Hindlimb muscle (tissue), 1 donor: ENCODE measurements at regions not wholly inside any gene's neighbourhood (a gene's known extent, or its start where the extent isn't known, plus 50 kb on each side); places are given as distances from the start of the nearest gene placed in this dataset.
"Not testable (repeated sequence)": the region's sequence is repeated elsewhere in the genome, so short reads cannot be mapped to it uniquely, and the experiment has no call there.

Experiments used
- DNase-seq: peaks from one replicate; pipeline ENCODE4 v3.0.0-alpha.2; 2013

DNA sequence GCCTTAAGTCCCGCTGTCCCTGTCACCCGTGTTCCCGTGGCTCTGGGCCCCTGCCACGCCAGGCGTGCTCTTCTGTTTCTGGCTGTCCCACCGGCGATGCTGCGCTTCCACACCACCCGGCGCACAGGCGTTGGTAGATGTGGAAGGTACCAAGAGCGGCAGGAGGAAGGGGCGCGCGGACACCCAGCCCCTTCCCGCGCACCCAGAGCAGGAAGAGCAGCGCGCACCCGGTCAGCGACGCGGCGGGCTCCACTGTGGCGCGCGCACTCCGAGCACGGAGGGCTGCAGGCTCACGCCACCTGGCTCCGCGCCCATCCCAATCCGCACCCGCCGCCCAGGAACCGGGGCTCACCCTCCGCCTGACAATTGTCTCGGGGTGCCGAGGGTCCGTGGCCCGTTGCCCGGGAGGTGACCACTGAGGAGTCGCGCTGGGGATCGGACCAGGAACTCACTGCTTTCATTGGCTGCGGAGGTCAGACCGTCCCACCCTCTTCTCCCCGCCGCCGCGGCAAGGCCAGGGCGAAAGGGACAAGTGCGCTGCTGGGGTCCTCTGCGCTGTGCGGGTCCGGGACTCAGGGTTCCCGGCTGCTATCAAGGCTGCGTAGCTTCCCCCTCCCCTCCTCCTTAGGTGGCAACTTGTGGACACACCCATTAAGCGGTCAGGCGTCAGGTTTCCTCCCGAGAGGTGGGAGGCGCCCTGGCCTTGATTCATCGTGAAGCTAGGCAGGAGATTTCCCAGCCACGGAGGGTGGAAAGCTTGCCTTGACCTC is 121.6 kb upstream of the ZNF92 start:
- peak; percentile 52 for DNase-seq

DNA sequence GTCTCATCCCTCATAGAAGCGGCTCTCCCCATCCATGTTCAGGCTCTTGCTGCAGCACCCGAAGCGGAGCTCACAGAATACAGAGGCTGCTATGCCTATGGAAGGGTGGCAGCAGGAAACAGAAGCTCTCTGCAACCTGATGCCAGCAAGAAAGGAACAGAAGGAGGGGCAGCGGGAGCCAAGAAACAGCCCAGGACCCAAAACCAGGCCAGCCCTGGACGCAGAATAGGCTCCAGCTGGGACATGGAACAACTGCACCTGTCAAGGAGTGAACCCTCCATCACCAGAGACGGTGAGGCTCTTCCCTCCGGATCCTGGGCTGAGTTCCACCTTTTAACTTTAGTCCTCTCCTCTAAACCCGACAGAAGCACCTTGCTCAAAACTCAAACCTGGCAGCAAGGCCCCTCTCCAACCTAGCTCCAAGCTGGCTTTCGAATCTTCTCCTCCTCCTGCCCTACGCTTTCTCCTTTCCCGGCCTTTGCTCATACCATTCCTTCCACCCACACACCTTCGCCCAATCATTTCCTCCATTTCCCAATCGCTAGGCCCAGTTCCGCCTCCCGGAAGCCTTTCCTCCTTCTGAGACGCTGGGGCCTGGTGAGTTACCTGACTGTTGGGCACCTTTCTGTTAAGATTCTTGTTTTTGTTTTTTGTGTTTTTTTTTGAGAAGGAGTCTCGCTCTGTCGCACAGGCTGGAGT is 122.8 kb upstream of the ZNF92 start:
- DNase-seq = no peak

DNA sequence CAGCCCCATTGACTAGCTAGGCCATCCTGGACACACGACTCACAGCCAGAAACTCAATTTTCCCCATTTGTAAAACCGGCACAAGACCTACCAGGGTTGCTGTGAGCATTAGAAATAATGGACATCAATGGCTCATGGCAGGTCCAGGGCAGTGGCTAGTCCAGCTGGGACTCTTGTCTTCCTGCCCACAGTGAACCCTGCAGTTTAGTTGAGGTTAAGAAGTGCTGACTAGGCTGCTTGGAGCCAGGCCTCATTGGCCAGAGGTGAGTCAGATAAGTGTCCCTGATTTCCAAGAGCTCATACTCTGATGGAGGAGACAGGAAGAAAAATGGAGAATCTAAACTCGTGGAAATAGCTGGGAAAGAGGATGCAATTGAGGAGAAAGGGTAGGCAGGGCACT is 123.4 kb upstream of the ZNF92 start:
- DNase-seq = no peak

DNA sequence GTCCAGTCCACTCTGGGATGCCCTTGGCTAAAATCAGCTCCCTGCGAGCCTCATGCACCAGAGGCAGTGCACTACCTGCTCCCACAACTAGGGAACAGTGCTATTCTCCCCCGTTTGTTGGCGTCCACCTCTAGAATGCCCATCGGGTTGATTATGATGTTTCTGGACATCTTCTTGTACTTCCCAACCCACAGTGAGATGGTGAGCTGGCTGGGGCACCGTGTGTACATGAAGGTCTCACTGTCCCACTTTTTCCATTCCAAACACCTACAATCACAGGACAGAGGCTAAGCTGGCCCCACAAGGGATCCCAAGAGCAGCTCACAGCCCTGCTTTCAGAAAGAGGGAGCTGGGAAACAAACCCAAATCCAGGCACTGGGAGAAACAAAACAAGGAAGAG is 126.2 kb upstream of the ZNF92 start:
- DNase-seq = no peak

DNA sequence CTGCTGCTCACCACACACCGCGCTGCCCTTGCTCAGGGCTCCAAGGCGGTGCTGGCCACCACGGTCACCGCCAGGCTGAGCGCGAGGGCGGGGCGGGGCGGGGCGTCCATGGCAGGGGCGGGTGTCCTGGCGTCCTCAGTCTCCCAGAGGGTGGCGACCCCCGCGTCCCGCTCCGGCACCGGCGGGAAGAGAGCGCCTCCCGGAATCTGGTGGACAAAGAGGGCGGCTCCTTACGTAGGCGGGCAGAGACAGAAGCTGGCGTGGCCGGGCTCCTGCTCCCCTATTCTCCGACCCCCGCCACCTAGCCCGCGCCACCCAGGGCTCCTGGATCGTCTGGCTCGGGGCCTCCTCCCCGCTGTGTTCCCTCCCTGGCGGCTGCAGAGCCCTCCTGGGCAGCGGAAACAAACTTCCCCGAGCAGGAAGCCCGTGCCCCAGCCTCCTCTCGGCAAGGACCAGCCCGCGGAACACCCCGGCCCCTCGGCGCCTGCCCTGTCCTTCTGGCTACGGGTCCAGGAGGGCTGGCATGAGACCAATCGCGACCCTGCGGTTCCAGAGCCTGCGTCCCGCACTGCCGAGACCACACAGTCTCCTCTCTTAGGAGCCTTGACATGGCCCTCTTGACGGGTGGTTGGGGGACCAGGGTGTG is 133.8 kb upstream of the ZNF92 start:
- DNase-seq = peak; percentile 8

DNA sequence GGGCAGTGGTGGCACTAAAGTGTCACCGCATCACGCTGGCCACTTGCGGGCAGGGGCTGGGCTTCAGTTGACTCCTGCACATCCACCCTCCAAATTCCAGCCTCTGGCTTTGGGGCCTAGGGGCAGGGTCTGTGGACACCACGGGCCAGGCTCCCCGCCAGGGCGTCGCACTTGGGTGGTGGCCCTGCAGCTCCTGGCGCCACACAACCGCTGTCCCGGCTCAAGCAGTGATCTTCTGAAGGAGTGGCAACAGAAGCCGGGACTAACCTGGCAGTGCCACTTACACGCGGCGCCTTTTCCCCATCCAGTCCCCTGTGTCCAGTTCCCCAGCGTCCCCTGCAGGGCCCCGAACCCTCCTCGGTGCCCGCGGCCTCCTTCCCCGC is 134.3 kb upstream of the ZNF92 start:
- no peak for DNase-seq

DNA sequence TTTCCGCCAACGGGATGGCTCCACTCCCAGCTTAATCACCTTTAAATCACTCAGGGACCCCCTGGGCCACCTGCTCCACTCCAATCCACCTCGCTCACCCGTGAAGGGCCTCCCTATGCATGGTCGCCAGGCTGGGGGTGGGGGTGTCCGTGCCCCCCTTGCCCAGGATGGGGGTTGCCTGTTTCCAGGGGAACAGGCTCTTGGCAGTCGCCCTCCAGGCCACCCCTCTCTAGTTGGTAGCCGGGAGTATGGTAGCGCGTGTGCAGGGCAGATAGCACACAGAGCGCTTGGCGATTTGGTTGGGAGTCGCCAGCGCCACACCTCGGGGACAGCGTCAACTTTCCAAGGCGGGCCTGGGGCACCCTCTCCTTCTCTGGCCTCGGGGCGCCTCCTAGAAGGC is 134.9 kb upstream of the ZNF92 start:
- DNase-seq = no peak

DNA sequence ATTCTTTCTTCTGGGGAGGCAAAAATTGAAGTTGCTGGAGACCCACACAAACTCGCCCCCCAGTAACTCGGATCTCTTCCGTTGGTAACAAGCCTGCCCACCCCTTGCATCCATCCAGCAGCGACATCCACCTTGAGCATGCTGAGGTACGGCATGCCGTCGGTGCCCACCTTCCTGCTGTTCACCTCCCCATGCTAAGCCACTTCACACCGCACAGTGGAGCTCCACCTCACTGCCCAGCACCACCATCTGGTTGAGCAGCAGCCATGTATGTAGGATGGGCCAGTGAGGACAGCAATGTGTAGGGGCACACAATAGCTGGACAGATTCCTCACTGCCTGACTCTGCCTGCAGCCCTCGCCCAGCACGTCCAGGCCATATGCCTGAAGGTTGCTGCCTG is 138.1 kb upstream of the ZNF92 start:
- no peak for DNase-seq

DNA sequence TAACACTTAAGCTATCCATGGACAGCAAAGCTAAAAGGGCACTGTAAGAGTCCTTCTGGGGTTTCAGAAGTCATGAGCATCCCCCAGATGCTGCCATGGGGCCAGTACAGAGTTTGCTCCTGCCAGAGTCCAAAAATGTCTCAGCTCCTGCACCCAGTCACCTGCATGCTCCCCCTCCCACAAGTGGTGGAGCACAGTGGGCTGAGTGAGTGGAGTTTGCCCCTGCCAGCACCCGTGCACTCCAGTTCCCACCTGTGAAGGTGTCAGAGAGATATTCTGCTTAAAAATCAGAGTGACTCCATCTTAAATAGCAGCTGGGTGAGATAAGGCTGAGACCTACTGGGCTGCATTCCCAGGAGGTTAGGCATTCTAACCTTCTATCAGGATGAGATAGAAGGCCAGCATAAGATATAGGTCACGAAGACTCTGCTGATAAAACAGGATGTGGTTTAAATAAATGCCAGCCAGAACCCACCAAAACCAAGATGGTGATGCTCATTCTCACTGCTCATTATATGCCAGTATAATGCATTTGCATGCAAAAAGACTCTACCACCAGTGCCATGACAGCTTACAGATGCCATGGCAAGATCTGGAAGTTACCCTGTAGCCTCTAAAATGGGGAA is 140.1 kb upstream of the ZNF92 start:
- no peak for DNase-seq

DNA sequence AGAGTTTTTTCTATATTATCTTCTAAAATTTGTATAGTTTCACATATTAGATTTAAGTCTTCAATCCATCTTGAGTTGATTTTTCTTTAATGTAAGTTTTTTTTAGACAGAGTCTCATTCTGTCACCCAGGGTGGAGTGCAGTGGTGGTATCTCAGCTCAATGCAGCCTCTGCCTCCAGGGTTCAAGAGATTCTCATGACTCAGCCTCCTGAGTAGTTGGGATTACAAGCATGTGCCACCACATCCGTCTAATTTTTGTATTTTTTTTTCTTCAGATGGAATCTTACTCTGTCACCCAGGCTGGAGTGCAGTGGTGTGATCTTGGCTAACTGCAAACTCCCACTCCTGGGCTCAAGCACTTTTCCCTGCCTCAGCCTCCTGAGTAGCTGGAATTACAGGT is 143.4 kb upstream of the ZNF92 start:
- DNase-seq = no peak

DNA sequence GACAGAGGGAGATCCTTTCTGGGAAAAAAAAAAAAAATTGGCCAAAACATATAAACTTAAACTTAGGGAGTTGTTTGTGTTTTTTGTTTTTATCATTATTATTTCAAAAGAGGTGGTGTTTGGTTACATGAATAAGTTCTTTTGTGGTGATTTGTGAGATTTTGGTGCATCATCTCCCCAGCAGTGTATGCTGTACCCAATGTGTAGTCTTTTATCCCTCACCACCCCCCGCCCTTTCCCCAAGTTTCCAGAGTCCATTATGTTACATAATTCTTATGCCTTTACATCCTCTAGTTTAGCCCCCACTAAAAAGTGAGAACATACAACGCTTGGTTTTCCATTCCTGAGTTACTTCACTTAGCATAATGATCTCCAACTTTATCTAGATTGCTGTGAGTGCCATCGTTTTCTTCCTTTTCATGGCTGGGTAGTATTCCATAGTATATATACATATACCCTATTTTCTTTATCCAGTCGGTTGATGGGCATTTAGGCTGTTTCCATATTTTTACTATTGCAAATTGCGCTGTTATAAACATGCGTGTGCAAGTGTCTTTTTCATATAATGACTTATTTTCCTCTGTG is 148.1 kb upstream of the ZNF92 start:
- DNase-seq = no peak

DNA sequence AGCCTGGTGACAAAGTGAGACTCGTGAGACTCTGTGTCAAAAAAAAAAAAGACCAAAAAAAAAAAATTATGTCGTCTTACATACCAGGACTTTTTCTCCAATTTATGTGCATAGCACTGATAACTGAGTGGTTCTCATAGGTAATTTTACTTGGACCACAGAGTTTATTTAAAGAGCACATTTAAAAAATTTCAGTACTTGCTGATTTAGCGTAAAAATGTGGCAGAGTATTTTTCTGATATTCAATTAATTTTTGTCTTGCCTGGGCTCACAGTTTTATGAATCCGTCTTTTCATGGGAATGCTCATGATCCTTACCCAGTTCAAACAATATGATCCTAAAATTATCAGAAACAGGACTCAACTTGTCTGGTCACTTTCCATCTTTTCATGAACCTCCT is 151.0 kb upstream of the ZNF92 start:
- DNase-seq = no peak

DNA sequence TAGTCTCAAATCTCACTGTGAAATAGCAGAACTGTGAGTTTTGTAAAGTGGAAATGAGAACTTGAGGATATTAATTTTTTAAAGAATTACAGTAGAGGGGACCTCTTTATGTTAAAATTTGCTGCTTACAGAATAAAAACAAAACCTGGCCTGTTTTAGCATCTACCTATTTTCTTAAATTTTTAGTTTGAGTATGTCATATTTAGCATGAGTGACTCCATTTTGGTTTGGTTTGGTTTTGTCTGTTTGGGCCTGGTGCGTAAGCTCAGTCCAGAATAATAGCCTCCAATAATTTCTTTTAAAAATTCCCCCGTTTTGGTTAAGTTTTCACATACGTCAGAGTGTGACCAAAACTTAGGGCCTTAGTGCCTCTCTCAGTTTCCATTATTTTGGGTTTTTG is 152.0 kb upstream of the ZNF92 start:
- DNase-seq = no peak

DNA sequence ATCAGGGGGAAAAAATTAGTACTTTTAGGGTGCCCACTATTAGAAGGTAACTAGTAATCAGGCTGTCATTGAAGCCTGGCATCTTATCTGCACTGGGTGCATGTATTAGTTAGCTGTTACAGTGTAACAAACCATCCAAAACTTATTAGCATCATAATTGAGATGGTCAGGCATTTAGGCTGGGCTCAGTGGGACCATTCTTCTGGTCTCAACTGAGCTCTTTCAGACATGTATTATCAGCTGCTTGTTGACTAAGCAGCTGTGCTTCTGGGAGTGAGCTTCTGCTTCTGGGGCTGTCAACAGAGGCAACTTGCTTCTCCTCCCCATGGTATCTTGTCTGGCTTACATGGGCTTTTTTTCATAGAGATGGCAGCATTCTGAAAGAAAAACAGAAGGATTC is 154.0 kb upstream of the ZNF92 start:
- no peak for DNase-seq

DNA sequence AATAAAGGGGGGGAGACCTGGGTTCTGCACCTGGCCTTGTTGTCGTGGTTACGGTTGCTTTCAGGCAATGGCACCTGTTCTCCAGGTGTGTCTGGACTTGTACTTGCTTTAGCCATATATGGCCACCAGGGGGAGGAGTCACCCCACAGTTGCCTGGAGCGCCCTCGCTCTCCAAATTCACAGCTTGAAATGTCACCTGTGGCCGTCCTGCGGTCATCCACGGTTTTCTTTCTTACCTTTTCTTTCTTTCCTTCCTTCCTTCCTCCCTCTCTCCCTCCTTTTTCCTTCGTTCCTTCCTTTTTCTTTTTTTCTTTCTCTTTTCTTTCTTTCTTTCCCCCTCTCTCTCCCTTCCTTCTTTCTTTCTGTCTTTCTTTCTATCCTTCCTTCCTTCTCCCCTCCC is 157.2 kb upstream of the ZNF92 start:
- DNase-seq = no peak

DNA sequence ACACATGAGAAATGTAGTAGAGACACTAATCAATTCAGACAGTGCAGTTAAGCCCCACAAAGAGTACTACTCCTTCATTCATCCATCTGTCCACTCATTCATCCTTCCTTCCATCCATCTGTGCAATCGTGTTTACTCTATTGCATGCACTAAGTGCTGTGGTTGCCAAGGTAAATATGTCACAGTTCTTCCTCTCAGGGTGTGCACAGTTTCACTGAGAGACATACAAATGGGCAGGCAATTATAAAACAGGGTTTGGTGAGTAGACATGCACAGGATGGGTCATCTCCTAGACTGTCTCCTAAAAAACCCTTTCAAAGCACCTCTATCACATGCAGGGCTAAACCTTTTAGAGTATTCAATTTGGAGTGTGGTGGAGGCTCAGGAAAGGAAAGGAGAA is 160.4 kb upstream of the ZNF92 start:
- not testable (repeated sequence) for DNase-seq

DNA sequence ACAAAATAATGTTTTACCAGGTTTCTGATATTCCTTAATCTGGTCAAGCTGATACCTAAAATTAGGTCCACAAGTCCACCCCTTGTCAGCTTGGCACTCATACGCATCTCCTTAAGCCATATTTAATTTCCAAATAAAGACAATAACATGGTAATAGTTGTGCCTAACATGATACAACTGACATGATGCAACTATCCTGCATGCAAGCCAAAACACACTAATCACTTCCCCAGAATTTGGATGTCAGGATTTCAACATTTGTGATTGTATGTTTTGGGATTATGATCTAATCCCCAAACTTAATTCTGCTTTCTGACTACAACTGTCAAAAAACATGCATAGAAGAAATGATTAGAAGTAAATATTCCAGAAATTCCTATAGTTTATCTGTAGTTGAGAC is 174.4 kb upstream of the ZNF92 start:
- not testable (repeated sequence) for DNase-seq

DNA sequence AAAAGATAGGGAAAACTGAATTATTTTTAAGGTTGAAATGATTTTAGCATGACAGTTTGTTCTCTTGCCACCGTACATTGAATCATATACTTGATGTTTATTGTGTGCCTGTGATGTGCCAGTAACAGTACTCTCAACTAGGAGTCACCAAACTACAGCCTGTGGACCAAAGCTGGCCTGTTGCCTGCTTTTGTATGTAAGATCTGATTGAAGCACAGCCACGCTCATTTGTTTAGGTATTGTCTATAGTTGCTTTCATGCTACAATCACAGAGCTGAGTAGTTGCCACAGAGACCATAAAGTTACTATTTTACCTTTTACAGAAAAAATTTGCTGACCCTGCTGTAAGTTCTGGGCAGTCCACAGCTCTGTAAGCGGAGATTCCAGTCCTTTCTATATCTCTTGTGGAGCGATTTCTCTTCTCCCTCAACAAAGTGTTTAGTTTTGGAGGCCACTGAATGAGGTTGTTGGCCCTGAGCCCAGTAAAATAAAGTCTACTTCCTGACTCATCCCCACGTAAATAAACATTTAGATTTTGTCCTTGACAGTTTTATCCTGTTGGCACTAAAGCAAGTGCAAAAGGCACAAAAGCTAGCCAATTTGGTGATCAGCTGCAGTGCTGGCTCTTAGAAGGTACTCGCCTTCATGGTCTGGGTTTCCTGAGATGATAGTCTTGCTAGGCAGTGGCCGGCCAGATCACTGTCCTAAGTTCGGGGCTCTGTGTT is 180.2 kb upstream of the ZNF92 start:
- not testable (repeated sequence) for DNase-seq

DNA sequence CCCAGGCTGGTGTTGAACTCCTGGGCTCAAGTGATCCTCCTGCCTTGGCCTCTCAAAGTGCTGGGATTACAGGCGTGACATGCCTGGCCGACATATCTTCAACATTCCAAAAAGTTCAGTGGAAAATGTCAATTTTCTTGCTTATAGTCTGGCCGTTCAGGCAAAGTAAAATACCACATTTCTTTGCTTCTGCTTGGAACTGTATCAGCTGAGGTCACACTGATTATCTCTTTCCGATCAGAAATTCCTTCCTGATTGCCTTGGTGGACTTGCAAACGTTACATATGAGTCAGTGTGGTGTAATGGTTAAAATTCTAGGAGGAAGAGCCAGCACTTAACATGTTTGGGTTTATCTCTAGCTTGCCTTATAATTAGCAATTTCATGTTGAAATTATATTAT is 170.6 kb upstream of the ERV3-1 start:
- DNase-seq = not testable (repeated sequence)

DNA sequence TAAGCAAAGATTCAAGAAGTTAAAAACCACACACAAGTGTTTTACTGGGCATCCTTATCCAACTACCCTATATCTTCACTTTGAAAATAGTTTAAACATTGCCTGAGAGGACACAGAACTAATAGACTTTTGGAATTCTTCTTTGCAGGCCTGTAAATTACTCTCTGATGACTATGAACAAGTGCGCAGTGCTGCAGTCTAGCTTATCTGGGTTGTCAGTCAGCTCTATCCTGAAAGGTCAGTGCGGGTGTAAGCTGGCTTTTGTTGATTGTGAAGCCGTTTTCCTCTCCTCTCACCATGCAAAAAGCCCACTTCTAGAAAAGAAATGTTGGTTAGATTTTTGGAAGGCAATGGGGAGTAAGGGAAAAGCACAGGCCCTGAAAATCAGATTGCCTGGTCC is 143.6 kb upstream of the ERV3-1 start:
- DNase-seq = not testable (repeated sequence)

DNA sequence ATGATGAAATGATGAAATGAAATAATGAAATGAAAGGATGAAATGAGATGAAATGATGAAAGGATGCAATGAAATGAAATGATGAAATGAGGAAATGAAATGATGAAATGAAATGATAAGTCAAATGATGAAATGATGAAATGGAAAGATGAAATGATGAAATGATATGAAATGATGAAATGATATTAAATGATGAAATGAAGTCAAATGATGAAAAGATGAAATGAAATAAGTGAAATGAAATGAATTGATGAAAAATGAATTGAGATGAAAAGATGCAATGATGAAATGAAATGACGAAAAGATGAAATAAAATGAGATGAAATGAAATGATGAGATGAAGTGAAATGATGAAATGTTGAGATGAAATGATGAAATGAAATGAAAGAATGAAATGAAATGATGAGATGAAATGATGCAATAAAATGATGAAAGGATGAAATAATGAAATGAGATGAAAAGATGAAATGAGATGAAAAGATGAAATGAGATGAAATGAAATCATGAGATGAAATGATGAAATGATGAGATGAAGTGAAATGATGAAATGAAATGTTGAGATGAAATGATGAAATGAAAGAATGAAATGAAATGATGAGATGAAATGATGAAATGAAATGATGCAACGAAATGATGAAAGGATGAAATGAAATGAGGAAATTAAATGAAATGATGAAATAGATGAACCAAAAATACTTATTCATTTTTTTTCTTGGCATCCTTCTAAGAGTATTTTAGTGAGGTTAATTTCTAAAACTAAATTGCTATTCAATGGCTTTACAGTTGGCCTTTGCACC is 139.8 kb upstream of the ERV3-1 start:
- not testable (repeated sequence) for DNase-seq
